H1 (cell line): ENCODE measurements at regions not wholly inside any gene's neighbourhood (a gene's known extent, or its start where the extent isn't known, plus 50 kb on each side); places are given as distances from the start of the nearest gene placed in this dataset.

ENCODE experiments used
- BACH1 ChIP-seq: IDR thresholded peaks from 2 replicates; pipeline ENCODE4 v1.6.1; 2012; ENCODE audit warnings: low read length, improper control_type of control experiment
- EGR1 ChIP-seq: IDR thresholded peaks from 2 replicates; pipeline ENCODE4 v1.6.1; 2011; ENCODE audit warnings: low read depth, low read length, borderline replicate concordance
- FOSL1 ChIP-seq: IDR thresholded peaks from 2 replicates; pipeline ENCODE4 v1.6.1; 2011; ENCODE audit warnings: mild to moderate bottlenecking, low read depth, low read length, moderate library complexity; ENCODE audit not compliant: insufficient read depth
- HDAC2 ChIP-seq, 2 experiments: fragments of 300-600 bp in 1 of 2; sonication (generic) in 1 of 2; IDR thresholded peaks; 2 replicates each; pipeline ENCODE4 v1.6.1; 2011 to 2012; ENCODE audit warnings: low read depth in 2 of 2, low read length in 2 of 2, mild to moderate bottlenecking in 2 of 2, moderate library complexity in 2 of 2, borderline replicate concordance in 1 of 2, inconsistent platforms in 1 of 2
- PHF8 ChIP-seq: fragments of 200-600 bp; sonication (generic); conservative IDR thresholded peaks from 2 replicates; pipeline ENCODE4 v1.7.1; 2012; ENCODE audit warnings: low read depth, mild to moderate bottlenecking, inconsistent platforms, low read length, moderate library complexity
- SP2 ChIP-seq: IDR thresholded peaks from 2 replicates; pipeline ENCODE4 v1.6.1; 2012; ENCODE audit warnings: mild to moderate bottlenecking, low read length, inconsistent platforms
- TAF7 ChIP-seq: optimal IDR thresholded peaks from 2 replicates; pipeline ENCODE3; 2011; ENCODE audit warnings: low read depth, mild to moderate bottlenecking, inconsistent platforms, low read length, moderate library complexity, borderline replicate concordance
- TBP ChIP-seq: IDR thresholded peaks from 2 replicates; pipeline ENCODE4 v1.6.1; 2011; ENCODE audit warnings: low read depth, low read length, improper control_type of control experiment
- YY1 ChIP-seq: IDR thresholded peaks from 2 replicates; pipeline ENCODE4 v1.6.1; 2011; ENCODE audit warnings: low read depth, mild to moderate bottlenecking, low read length
- TF ChIP-seq, protein P1 (sequence below): IDR thresholded peaks from 2 replicates; pipeline ENCODE4 v1.6.1; 2012; ENCODE audit warnings: low read length, inconsistent platforms

DNA sequence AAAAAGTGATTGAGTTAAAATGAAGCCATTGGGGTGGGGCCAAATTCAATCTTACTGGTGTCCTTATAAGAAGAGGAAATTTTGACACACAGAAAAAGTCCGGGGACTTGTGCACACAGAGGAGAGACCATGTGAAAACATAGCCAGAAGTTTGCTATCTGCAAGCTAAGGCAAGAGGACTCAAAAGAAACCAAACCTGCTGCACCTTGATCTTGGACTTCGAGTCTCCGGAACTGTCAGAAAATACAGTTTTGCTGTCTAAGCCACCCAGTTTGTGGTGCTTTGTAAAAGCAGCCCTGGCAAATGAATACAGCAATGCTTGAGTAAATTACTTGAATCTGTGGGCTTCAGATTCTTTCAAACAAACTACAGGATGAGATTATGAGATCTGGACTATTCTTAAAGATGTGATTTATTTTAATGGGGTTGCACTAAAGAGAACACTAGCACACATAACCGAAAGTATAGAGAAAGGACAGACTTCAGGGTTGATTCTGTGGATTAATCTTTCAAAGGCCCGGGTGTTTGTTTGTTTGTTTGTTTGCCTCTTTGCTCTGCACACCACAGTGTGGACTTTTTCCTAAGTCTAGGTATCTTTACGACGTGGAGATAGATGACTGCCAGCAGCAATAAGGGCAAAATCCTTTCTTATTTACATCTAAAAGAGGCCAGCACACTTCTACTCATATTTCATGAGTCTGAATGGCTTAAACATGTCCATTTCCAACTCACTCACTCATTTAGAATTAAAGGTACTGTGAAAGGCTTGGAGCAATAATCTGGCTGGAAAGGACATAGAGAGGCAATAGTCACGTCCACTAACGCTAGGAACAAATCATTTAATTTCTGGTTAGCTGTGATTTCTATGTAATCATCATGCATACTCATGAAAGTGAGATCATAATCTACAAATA is 53.9 kb upstream of the SSR3 start (continued):
- TF ChIP-seq HDAC2 (IDR thresholded peaks at IDR 0.05; ENCODE audit: borderline replicate concordance in 1 of 2, low read depth in 2 of 2, low read length in 2 of 2) (no peak), EGR1 (no peak), PHF8 (no peak), BACH1 (no peak), TAF7 (no peak), TBP (no peak), YY1 (no peak), SP2 (no peak), FOSL1 (no peak)
- TF ChIP-seq, protein P1, sequence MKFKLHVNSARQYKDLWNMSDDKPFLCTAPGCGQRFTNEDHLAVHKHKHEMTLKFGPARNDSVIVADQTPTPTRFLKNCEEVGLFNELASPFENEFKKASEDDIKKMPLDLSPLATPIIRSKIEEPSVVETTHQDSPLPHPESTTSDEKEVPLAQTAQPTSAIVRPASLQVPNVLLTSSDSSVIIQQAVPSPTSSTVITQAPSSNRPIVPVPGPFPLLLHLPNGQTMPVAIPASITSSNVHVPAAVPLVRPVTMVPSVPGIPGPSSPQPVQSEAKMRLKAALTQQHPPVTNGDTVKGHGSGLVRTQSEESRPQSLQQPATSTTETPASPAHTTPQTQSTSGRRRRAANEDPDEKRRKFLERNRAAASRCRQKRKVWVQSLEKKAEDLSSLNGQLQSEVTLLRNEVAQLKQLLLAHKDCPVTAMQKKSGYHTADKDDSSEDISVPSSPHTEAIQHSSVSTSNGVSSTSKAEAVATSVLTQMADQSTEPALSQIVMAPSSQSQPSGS = no peak
